Amygdala (tissue), 56 donors: ENCODE measurements at regions not wholly inside any gene's neighbourhood (a gene's known extent, or its start where the extent isn't known, plus 50 kb on each side); places are given as distances from the start of the nearest gene placed in this dataset.

Experiments
- DNase-seq, 56 donors: peaks; one replicate each; lab custom pipeline; 2025; lab: John Stamatoyannopoulos, UW

DNA sequence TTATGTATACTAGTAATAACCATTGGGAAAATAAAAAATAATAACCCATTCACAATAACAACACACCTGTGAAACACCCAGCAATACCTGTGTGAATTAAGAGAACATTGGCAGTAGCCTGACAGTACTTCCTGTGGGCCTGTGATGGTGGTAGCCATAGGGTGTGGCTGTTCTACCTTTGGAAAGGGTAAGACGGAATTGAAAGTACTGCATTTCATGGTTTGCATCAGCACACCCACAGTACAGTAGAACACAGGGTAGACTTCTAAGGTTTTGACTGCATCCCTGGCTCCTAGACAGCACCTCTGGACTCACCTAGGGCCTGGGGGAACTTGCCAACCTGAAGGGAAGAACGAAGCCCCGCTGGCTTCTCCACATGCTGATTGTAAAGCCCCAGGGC lies 279.8 kb downstream of the HTR1B start:
- no peak for DNase-seq

DNA sequence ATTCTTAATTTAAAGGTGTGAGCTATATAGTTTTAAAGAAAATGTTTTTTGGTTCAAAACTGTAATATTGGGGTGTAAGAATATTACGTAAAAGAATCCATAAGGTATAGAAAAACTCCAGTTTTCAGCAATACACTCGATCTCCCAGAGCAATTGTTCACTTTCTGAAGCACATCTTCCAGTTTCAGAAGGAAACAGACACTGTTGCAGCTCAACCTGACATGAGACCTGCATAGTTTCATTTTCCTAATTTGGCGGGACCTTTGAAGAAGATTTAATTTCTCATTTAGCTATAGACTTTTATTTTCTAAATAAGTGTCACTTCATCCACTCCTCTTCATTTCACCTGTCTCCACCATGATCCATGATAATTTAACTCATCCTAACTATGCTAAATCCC lies 281.5 kb downstream of the HTR1B start:
- no peak for DNase-seq

GRCh38 chr6:77180326-77180725 lies 283.0 kb downstream of the HTR1B start:
- no peak for DNase-seq

DNA sequence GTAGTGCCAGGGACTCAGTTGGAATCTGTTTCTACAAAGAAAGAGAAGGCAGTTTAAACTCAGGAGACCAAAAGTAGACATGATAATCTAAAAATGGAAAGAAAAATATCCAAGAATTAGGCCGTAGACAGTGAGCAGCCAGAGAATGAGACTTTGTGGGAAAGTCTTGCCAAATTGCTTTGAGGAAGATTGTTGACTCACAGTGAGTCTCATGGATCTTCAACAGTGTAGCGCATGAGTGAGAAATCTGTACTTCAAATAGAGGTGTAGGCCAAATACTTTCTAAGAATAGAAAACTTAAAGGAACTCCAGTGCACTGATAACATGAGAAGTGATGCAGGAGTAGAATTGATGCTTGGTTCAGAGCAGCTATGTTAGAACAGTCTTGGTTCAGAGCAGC lies 284.5 kb downstream of the HTR1B start:
- DNase-seq = no peak

- DNase-seq = no peak
These were observed 285.8 kb downstream of the HTR1B start for GRCh38 chr6:77177470-77177869.

- no peak for DNase-seq
These were observed 289.7 kb downstream of the HTR1B start for GRCh38 chr6:77173472-77174074.

DNA sequence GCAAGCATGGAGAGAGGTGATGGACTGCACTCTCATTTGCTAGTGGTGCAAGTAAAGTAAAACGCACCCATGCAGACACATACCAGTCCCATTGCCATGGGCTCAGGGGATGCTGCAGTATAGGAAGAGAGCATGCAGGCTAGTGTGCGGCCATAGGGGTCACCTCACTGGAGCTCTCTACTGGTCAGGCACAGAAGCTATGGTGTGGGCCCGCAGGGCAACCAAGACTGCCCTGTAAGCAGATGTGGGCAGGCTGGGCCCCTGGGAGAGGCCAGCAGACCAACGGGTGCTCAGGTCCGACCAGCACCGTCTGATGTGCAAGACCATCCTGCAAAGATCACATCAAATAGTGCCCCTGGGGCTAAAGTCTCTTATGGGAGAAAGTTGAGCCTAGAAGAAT lies 290.7 kb downstream of the HTR1B start:
- DNase-seq = peak in 1 of 56 donors; percentile 0

- no peak for DNase-seq
These were observed 303.6 kb downstream of the HTR1B start for GRCh38 chr6:77159730-77160129.

- no peak for DNase-seq
These were observed 312.1 kb downstream of the HTR1B start for GRCh38 chr6:77151241-77151640.

DNA sequence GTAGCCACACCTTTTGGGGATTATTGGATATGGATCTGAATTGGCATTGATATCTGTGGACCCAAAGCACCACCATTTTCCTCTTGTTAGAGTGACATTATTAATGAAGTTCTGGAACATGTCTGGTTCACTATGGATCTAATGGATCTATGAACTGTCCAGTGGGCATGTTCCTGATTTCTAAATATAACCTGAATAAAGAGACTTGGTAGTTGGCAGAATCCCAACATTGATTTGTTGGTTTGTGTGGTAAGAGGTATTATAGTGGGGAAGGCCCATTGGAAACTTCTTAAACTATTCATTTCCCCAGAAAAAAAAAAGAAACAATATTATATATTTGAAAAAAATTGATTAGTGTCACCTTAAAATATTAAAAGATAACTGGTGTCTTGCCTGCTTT lies 312.6 kb downstream of the HTR1B start:
- no peak for DNase-seq

DNA sequence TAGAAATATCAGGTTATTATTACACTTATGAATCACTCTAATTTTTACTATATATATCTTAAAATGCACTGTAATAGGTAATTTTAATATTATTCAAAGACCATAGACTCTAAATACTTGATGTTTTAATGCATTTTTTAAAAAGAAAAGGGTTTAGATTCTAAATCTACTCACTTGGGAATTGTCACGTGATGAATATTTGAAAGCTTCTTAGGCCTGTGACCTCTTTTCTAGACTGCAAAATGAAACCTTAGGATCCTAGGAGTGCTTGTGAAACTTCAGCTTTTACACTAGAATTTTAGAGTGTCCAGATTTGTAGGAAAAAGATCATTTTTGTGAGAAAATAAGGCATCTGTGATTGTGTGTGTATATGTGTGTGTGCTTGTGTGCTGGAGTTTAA lies 318.0 kb downstream of the HTR1B start:
- no peak for DNase-seq

DNA sequence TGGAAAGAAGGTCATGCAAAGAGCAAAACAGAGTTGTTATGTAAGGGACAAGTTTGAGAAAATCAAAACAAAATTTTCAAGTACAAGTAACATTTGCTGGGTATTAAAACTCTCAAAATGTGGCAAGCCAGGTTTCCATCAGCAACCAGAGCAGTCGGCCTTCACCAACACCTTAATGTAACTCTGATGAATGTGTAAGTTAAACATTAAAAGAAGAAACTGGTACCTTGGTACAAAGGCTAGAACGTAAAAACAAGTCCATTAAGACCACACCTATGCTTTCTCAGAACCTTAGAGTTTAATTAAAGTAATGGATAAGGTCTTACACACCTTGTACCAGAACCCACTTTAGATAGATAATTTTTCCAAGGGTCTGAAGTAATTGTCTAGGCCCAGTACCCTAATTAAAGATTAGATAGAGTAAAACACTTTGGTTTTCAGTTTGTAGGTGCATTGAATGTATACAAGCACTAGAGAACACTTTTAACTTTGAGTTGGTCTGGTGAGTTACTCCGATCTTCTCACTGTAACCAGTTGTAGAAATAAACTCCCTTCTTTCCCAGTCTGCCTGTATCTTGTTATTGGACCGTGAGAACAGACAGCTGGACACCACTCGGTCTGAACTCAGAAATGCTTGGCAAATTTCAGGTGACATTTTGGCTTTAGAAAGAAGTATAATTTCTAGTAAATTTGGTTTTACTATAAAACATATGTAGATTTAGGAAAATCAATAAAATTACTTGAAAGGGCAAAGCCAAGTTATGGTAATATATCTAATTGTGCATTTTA lies 319.4 kb downstream of the HTR1B start:
- DNase-seq = no peak

GRCh38 chr6:77136086-77136485 lies 327.2 kb downstream of the HTR1B start:
- no peak for DNase-seq

DNA sequence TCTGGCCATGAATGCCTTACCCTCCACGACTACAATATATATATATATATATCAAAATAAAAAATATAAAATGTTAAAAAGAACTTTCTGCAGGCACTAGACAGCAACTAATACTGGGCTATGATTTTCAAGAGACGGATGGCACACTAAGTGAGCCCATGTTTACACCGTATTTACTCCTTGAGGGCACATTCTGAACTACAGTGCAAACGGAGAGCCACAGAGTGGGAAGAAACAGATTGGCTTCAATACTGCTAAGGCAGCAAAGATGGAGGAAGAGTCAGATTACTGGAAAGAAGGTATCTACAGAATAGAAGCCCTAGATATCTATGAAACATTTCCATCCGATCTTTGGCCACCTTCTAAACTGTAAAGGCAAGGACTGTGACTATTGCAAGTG lies 330.3 kb downstream of the HTR1B start:
- no peak for DNase-seq

- no peak for DNase-seq
These were observed 331.9 kb downstream of the HTR1B start for GRCh38 chr6:77131426-77131825.

DNA sequence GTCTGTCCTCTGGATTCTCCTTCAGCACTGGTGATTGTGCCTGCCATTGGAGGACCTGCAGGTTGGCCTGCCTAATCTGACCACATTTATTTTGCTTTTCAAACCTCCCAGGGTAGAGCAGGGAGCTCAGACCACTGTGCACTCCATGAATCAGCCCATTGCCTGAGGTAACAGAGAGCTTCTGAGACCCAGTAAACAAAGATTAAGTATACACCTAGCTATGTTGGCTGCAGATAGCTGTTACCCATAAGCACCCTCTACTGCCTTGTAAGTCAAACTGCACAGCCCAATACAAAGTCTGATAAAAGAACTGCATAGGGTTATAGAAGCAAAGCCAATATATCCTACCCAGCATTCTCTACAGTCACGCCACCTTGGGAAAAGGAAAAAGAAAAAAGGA lies 338.7 kb downstream of the HTR1B start:
- no peak for DNase-seq

DNA sequence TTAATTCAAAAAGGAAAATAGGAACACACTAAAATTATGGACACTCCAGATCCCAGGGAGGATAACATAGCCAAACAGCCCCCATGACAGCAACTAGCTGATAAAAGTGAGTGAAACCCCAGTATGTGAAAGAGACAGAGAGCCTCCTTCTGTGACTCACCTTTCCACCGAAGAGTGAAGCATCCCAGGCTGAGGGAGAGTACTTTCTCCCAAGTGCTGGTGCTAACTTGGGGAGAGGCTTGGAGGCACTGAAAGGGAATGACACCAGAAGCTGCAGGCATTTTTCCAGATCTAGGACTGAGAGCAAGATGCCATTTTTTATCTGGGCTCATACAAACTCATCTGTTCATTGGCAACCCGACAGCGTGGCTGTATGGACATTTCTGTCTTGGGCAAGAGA lies 339.8 kb downstream of the HTR1B start:
- no peak for DNase-seq

DNA sequence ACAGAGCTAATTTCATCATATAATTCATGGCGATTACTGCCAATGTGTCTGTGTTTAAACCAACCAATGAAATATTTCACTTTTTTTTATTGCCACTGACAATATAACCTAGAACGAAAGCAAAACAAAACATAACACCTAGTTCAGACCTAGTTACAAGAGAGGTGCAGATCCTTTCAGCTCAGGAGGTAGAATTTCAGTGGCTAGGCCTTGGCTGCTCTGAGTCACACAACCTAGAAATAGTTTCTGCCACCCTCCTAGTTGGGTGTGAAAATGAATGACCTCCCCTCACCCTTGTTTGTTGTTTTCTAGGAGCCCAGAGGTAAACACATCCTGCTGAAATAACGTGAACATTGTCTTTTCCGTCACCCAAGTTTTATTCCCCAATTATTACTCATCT lies 356.3 kb downstream of the HTR1B start:
- no peak for DNase-seq

- no peak for DNase-seq
These were observed 358.2 kb downstream of the HTR1B start for GRCh38 chr6:77105091-77105490.

- DNase-seq = no peak
These were observed 365.4 kb downstream of the HTR1B start for GRCh38 chr6:77097940-77098339.

DNA sequence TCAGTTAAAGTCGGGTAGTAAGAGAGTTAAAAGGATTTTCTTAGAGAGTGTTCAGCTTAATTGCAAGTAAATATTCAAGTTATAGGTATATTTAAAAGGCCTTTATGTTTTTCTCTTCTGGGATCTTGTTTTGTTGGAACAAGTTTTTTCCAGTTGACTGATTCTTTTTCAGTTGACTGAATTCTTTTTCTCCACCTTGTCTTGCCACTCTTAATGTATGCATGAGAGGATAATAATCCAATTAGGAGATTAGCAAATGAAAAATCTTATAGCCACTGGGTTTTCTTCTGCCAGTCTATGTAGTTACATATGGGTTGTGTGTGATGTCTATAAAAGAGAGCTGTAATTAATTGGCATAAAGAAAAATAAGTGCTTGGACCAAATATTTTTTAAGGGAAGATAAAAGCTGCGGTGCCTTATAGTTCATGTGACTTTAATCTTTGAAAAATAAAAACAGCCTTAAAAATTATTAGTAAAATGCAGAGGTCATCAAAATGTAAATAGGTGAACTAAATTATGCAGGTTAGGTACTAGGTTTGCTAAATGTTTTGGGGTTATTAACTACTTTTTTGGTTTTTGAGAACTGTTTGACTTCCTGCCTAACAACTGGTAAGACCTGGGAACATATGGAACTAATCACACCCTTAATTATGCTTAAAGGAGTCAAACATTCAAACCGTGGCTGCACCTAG lies 367.2 kb downstream of the HTR1B start:
- DNase-seq = no peak

- no peak for DNase-seq
These were observed 368.5 kb downstream of the HTR1B start for GRCh38 chr6:77094821-77095220.
